Ascending aorta (tissue), 2 donors: ENCODE measurements at regions not wholly inside any gene's neighbourhood (a gene's known extent, or its start where the extent isn't known, plus 50 kb on each side); places are given as distances from the start of the nearest gene placed in this dataset.
"Not testable (repeated sequence)": the region's sequence is repeated elsewhere in the genome, so short reads cannot be mapped to it uniquely, and the experiment has no call there.

ENCODE experiments used
- DNase-seq, 2 donors: peaks; one replicate each; pipeline ENCODE4 v3.0.0-alpha.2; 2019; ENCODE audit warnings: low spot score in 2 of 2
- H3K27ac ChIP-seq, 2 donors: fragments of 200-600 bp; sonication (generic); one replicate each; pipeline ENCODE4 v1.5.1; 2016 to 2017; ENCODE audit warnings: mild to moderate bottlenecking in 1 of 2
- H3K27me3 ChIP-seq: fragments of 200-600 bp; sonication (generic); one replicate; pipeline ENCODE4 v1.5.1; 2017
- H3K36me3 ChIP-seq, 2 donors: fragments of 200-600 bp; sonication (generic); one replicate each; pipeline ENCODE4 v1.5.1; 2016
- H3K4me1 ChIP-seq, 2 donors: fragments of 200-600 bp; sonication (generic); one replicate each; pipeline ENCODE4 v1.5.1; 2016 to 2017; ENCODE audit warnings: mild to moderate bottlenecking in 1 of 2
- H3K4me3 ChIP-seq, 2 donors: fragments of 200-600 bp; sonication (generic); one replicate each; pipeline ENCODE4 v1.5.1; 2016 to 2017; ENCODE audit warnings: mild to moderate bottlenecking in 1 of 2
- H3K9me3 ChIP-seq, 2 donors: fragments of 200-600 bp; sonication (generic); one replicate each; pipeline ENCODE4 v1.5.1; 2016
- intact Hi-C: fragments of 100-400 bp; cut with DNase I; formaldehyde crosslinking; loops from one replicate; pipeline ENCODE4 v1.15.1; 2023
- TF ChIP-seq, protein P1 (sequence below), 3 experiments: fragments of 200-600 bp in 2 of 3; fragments of 450-650 bp in 1 of 3; sonication (generic) in 2 of 3; IDR thresholded peaks; one replicate each; pipeline ENCODE4 v1.5.1; 2016 to 2019; ENCODE audit warnings: antibody characterized with exemption in 3 of 3, mild to moderate bottlenecking in 1 of 3, moderate library complexity in 1 of 3

DNA sequence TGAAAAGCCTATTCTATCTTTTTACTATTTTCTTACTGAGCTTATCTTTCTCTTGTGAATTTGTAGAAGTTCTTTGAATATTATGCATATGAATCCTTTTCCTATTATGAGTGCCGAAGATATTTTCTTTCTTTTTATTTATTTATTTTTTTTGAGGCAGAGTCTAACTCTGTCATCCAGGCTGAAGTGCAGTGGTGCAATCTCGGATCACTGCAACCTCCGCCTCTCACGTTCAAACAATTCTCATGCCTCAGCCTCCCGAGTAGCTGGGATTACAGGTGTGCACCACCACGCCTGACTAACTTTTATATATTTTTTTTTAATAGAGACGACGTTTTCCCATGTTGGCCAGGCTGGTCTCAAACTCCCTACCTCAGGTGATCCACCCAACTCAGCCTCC, 109.8 kb downstream of the RHOU start:
- H3K27ac ChIP-seq = no peak overlapping the region
- TF ChIP-seq, protein P1, sequence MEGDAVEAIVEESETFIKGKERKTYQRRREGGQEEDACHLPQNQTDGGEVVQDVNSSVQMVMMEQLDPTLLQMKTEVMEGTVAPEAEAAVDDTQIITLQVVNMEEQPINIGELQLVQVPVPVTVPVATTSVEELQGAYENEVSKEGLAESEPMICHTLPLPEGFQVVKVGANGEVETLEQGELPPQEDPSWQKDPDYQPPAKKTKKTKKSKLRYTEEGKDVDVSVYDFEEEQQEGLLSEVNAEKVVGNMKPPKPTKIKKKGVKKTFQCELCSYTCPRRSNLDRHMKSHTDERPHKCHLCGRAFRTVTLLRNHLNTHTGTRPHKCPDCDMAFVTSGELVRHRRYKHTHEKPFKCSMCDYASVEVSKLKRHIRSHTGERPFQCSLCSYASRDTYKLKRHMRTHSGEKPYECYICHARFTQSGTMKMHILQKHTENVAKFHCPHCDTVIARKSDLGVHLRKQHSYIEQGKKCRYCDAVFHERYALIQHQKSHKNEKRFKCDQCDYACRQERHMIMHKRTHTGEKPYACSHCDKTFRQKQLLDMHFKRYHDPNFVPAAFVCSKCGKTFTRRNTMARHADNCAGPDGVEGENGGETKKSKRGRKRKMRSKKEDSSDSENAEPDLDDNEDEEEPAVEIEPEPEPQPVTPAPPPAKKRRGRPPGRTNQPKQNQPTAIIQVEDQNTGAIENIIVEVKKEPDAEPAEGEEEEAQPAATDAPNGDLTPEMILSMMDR (IDR thresholded peaks at IDR 0.05) = no peak
- H3K4me1 ChIP-seq = peaks cover 0 to 3% of the 10 kb centered on the region in 2 donors
- H3K27me3 ChIP-seq = no peaks in the 10 kb centered on the region
- intact Hi-C loops = no loop called here
- no peak for DNase-seq
- no peak overlapping the region for H3K4me3 ChIP-seq
- no peaks in the 10 kb centered on the region for H3K9me3 ChIP-seq
- no peaks in the 10 kb centered on the region for H3K36me3 ChIP-seq

- Histone ChIP-seq H3K27me3 (no peaks in the 10 kb centered on the region), H3K36me3 (no peaks in the 10 kb centered on the region), H3K9me3 (no peaks in the 10 kb centered on the region), H3K27ac (no peak overlapping the region), H3K4me1 (peaks cover 0 to 2% of the 10 kb centered on the region in 2 donors), H3K4me3 (no peak overlapping the region)
- TF ChIP-seq, protein P1 (IDR thresholded peaks at IDR 0.05) = no peak
- intact Hi-C loops = no loop called here
- DNase-seq = no peak
These were observed 111.7 kb downstream of the RHOU start for GRCh38 chr1:228846952-228847351.

DNA sequence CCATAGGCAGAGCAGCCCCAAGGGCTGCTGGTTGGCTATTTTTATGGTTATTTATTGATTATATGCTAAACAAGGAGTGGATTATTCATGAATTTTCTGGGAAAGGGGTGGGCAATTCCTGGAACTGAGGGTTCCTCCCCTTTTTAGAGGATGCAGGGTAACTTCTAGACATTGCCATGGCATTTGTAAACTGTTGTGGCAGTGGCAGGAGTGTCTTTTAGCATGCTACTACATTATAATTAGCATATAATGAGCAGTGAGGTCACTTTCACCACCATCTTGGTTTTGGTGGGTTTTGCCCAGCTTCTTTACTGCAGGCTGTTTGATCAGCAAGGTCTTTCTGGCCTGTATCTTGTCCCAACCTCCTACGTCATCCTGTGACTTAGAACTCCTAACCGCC, 112.2 kb downstream of the RHOU start:
- intact Hi-C loops = not testable (repeated sequence)

GRCh38 chr1:228848406-228848805, 113.1 kb downstream of the RHOU start:
- intact Hi-C loops = no loop called here
- H3K9me3 ChIP-seq = no peaks in the 10 kb centered on the region
- H3K27ac ChIP-seq = no peak overlapping the region
- no peaks in the 10 kb centered on the region for H3K4me1 ChIP-seq
- no peak for DNase-seq
- no peaks in the 10 kb centered on the region for H3K36me3 ChIP-seq
- no peak overlapping the region for H3K4me3 ChIP-seq
- no peaks in the 10 kb centered on the region for H3K27me3 ChIP-seq
- TF ChIP-seq, protein P1 (IDR thresholded peaks at IDR 0.05) = no peak

More for the DNA sequence above, 112.2 kb downstream of the RHOU start:
- not testable (repeated sequence) for DNase-seq, H3K4me3 ChIP-seq, H3K9me3 ChIP-seq, H3K4me1 ChIP-seq, H3K27ac ChIP-seq, H3K27me3 ChIP-seq, H3K36me3 ChIP-seq

DNA sequence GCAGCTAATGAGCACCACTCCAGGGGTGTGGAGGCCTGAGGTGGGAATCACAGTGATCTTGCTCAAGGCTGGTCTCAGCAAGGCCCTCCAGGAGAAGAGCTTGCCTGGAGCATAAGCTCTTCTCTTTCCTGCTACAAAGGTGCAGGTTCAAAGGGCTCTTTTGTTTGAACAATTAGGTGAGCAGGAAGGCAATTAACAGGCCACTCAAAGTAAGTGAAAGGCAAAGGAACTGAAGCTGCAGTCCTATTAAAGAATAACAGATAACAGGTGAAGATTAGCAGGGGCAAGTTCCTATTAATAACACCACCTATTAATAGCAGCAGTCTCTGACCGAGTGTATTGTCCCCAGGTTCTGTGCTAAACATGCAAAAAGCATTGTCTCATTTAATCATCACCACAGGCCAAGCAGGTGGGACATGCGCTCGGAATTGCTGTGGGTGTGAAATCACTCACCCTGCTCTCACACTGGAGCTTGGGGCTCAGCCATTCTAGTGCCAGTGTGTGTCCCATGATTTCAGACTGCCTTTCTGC, 113.8 kb downstream of the RHOU start:
- H3K4me1 ChIP-seq = no peaks in the 10 kb centered on the region
- H3K27ac ChIP-seq = no peak overlapping the region
- no peaks in the 10 kb centered on the region for H3K27me3 ChIP-seq
- intact Hi-C loops = no loop called here
- H3K9me3 ChIP-seq = no peaks in the 10 kb centered on the region
- no peak for DNase-seq
- TF ChIP-seq, protein P1 (IDR thresholded peaks at IDR 0.05) = no peak
- no peak overlapping the region for H3K4me3 ChIP-seq
- no peaks in the 10 kb centered on the region for H3K36me3 ChIP-seq

DNA sequence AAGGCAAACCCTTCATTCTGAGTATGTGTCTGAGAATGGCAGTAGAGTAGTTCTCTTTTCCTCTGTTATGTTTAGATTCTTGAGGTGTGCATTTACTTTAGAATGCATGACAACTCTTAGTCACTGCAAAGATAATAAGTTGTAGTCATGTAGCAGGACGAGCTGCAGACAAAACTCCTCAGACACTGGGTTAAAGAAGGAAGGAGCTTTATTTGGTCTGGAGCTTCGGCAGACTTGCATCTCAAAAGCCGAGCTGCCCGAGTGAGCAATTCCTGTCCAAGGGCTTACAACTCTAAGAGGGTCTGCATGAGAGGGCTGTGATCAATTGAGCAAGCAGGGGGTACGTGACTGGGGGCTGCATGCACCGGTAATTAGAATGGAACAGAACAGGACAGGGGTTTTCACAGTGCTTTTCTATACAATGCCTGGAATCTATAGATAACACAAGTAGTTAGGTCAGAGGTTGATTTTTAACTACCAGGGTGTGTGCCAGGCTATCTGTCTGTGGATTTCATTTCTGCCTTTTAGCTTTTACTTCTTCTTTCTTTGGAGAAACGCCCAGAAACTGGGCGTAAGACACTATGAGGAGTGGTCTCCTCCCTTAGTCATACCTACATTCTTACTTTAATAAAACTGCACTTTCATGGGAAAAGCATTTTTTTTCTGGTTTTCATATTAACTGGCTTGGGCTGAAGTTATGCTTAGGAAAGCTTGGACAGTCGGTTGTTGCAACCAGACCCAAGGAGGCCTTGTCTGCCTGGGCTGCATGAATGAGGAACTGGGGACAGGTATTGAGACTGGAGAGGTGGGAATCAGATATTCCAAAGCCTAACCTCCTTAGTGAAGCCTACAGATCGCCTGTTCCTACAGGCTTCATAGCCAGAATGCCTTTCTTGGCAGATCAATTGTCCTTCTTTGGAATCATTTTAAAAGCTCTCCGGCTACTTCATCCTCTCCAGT, 115.1 kb downstream of the RHOU start:
- H3K27ac ChIP-seq = no peak overlapping the region
- no peak for DNase-seq
- no peaks in the 10 kb centered on the region for H3K36me3 ChIP-seq
- no peaks in the 10 kb centered on the region for H3K27me3 ChIP-seq
- no peaks in the 10 kb centered on the region for H3K4me1 ChIP-seq
- TF ChIP-seq, protein P1 (IDR thresholded peaks at IDR 0.05) = no peak
- H3K9me3 ChIP-seq = no peaks in the 10 kb centered on the region
- H3K4me3 ChIP-seq = no peak overlapping the region
- intact Hi-C loops = no loop called here
